ENCODE measurements at regions not wholly inside any gene's neighbourhood (a gene's known extent, or its start where the extent isn't known, plus 50 kb on each side); places are given as distances from the start of the nearest gene placed in this dataset.

DNA sequence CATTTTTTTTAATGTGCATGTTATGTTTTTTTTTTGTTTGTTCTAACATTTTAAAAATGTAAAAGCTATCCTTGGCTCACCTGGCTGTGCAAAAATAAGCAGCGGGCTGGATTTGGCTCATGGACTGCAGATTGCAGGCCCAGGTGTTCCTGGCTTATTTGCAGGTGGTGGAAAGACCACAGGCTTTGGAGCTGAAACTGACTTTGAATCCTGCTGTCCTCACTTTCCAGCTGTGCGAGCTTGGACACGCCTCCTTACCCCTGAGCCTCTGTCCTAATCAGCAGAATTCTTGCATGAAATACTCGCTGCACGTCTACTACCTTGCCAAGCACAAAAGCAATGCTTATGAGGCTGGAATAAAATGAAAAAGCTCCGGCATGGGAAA, 188.7 kb upstream of the TPM1 start:
- H3K4me3 ChIP-seq, result no peak overlapping the region
- no peaks in the 10 kb centered on the region for H3K36me3 ChIP-seq
- no peaks in the 10 kb centered on the region for H3K27me3 ChIP-seq
- WGBS, 5 donors, result 39 to 62% (median 53%) methylated on average over 6 of the region's 6 CpGs
- TF ChIP-seq, protein P1, sequence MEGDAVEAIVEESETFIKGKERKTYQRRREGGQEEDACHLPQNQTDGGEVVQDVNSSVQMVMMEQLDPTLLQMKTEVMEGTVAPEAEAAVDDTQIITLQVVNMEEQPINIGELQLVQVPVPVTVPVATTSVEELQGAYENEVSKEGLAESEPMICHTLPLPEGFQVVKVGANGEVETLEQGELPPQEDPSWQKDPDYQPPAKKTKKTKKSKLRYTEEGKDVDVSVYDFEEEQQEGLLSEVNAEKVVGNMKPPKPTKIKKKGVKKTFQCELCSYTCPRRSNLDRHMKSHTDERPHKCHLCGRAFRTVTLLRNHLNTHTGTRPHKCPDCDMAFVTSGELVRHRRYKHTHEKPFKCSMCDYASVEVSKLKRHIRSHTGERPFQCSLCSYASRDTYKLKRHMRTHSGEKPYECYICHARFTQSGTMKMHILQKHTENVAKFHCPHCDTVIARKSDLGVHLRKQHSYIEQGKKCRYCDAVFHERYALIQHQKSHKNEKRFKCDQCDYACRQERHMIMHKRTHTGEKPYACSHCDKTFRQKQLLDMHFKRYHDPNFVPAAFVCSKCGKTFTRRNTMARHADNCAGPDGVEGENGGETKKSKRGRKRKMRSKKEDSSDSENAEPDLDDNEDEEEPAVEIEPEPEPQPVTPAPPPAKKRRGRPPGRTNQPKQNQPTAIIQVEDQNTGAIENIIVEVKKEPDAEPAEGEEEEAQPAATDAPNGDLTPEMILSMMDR (IDR thresholded peaks at IDR 0.05), result no peak
- TF ChIP-seq POLR2A (IDR thresholded peaks at IDR 0.05), result no peak
- no peak for TF ChIP-seq POLR2AphosphoS5 (IDR thresholded peaks at IDR 0.05)
- no peak for TF ChIP-seq EP300 (IDR thresholded peaks at IDR 0.05)
- H3K27ac ChIP-seq, result no peak overlapping the region
- peaks cover 0 to 35% (median 21%) of the 10 kb centered on the region in 4 donors for H3K4me1 ChIP-seq
- no peak for DNase-seq
- intact Hi-C loops (cut with DNase I; ENCODE audit: low total_unique reads), result no loop called here
- H3K9me3 ChIP-seq, result no peaks in the 10 kb centered on the region

DNA sequence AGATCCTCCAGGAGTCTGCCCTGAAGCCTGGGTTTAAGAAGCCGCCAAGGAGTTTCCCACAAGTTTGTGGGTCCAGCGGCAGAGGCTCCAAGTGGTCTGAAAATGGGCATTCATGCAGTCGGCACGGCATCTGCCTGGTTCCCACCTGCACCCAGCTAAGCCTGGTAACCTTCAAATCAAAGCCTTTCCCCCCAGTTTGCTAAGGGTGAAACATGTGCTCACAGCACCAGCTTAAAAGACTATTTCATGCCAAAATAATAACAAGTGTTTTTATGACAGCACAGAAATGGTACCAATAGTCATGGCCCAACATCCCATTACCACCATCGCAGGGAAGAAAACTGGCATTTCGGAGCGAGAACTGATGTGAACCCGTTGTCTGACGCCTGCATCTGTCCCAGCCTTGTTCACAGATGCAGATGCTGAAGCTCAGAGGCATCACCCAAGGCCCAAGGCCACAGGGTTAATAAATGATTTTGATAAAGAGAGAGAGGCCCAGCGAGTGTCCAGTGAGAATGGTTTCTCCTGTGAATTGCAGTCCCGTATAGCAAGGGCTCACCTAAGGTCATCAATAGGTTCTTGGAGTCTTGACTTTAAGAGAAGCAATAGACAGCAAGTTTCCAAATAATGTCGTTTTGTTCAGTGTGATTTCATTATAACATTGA, 188.0 kb upstream of the TPM1 start:
- Histone ChIP-seq H3K9me3 (no peaks in the 10 kb centered on the region), H3K36me3 (no peaks in the 10 kb centered on the region), H3K27ac (no peak overlapping the region), H3K4me3 (no peak overlapping the region), H3K4me1 (peaks cover 0 to 33% (median 19%) of the 10 kb centered on the region in 4 donors), H3K27me3 (no peaks in the 10 kb centered on the region)
- no peak for DNase-seq
- intact Hi-C loops (cut with DNase I; ENCODE audit: low total_unique reads), result no loop called here
- no peak for TF ChIP-seq EP300 (IDR thresholded peaks at IDR 0.05)
- TF ChIP-seq POLR2AphosphoS5 (IDR thresholded peaks at IDR 0.05), result no peak
- TF ChIP-seq POLR2A (IDR thresholded peaks at IDR 0.05), result no peak
- TF ChIP-seq, protein P1 (IDR thresholded peaks at IDR 0.05), result no peak
- WGBS, 5 donors, result 90 to 95% (median 92%) methylated on average over 10 to 12 of the region's 12 CpGs

DNA sequence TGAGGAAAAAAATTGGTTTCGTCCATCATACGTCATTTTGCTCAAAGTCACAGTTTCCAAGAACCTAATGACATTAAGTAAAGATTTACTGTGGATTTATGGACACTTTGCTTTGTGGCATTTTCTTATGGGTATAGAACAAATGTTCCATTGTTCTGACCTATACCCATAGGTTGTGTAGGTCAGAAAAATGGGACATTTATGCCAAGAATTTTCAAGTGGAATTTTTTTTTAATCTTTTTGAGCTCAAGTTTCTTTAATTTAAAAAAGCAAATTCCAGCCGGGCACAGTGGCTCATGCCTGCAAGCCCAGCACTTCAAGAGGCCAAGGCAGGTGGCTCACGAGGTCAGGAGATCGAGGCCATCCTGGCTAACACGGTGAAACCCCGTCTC, 187.5 kb upstream of the TPM1 start:
- H3K27ac ChIP-seq, result no peak overlapping the region
- H3K36me3 ChIP-seq, result no peaks in the 10 kb centered on the region
- intact Hi-C loops (cut with DNase I; ENCODE audit: low total_unique reads), result no loop called here
- no peaks in the 10 kb centered on the region for H3K9me3 ChIP-seq
- TF ChIP-seq, protein P1 (IDR thresholded peaks at IDR 0.05), result no peak
- TF ChIP-seq POLR2AphosphoS5 (IDR thresholded peaks at IDR 0.05) (no peak), EP300 (IDR thresholded peaks at IDR 0.05) (no peak), POLR2A (IDR thresholded peaks at IDR 0.05) (no peak)
- H3K4me1 ChIP-seq, result peaks cover 0 to 30% (median 19%) of the 10 kb centered on the region in 4 donors
- no peaks in the 10 kb centered on the region for H3K27me3 ChIP-seq
- no peak for DNase-seq
- H3K4me3 ChIP-seq, result no peak overlapping the region
- WGBS, 5 donors, result 81 to 92% (median 91%) methylated on average over 7 of the region's 7 CpGs

DNA sequence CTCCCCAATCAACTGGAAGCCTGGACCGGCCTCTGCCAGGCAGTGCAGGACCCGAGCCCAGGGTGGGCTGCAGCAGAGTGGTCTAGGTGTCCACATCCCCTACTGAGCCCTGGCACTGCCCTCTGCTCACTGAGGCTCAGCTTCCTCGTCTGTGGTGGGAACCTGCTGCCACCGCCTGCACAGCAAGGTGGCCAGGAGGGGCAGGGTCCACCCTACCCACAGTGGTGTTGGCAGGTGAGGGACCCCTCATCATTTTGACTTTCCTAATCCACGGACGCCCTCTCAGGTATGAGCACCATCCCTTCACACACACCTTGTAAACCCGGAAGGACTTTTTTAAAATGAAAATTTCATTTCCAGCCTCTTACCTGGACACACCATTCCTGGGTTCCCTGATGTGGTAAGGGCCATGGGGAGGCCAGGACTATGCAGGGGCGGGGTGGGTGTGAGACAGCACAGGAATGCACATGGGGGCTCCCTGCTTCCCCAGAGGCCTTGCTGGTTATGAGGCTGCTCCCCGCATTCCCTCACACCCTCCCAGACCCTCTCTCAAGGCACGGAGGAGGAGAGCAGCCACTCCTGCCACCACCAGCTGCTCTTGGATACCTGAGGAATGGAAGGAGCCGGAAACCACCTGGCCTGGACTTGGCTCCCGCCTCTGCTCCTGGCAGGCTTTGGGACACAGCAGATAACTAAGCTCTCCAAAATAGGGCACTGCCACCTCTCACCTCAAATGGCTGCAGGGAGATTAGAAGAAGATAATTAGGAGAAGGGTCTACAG, 185.9 kb upstream of the TPM1 start:
- Histone ChIP-seq H3K27ac (peak overlapping the region in 1 of 5 donors; percentile 60), H3K4me1 (peaks cover 0 to 25% (median 16%) of the 10 kb centered on the region in 4 donors), H3K27me3 (no peaks in the 10 kb centered on the region), H3K36me3 (no peaks in the 10 kb centered on the region), H3K4me3 (no peak overlapping the region), H3K9me3 (no peaks in the 10 kb centered on the region)
- peak in 1 of 2 donors; percentile 38 for DNase-seq
- whole genome bisulfite sequencing, 5 donors, result 77 to 84% (median 79%) methylated on average over 11 to 12 of the region's 12 CpGs
- intact Hi-C loops (cut with DNase I; ENCODE audit: low total_unique reads), result no loop called here
- no peak for TF ChIP-seq POLR2A (IDR thresholded peaks at IDR 0.05)
- TF ChIP-seq EP300 (IDR thresholded peaks at IDR 0.05), result no peak
- no peak for TF ChIP-seq POLR2AphosphoS5 (IDR thresholded peaks at IDR 0.05)
- TF ChIP-seq, protein P1 (IDR thresholded peaks at IDR 0.05), result no peak
